ENCODE measurements at regions not wholly inside any gene's neighbourhood (a gene's known extent, or its start where the extent isn't known, plus 50 kb on each side); places are given as distances from the start of the nearest gene placed in this dataset.

GRCh38 chr18:77906103-77906892 lies 656.6 kb downstream of the GALR1 start:
- H3K4me3 ChIP-seq (replicated peaks; ENCODE audit: low read depth, low read length), result no peak overlapping the region
- TF ChIP-seq CTCF (IDR thresholded peaks at IDR 0.05; ENCODE audit: low read length, missing control alignments), result no peak
- no peak for DNase-seq (ENCODE audit: low read depth)

DNA sequence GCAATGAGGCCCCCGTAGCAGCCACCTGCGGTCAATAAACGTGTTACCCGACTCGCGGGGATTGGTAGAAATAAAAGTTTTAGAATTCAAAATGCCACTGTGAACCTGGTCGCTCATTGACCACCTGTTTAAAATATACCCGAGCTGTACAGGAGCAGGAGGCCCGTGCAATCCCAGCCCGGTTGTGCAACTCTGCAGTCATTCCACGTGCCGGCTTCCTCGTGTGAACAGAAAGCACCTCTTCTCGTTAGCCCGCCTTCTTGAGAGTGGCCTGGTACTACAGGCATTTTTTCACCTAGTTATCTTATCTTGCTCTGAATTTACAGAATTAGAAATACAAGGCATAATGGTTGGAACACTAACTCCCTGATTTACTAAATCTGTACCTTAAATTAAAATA lies 660.7 kb downstream of the GALR1 start:
- DNase-seq (ENCODE audit: low read depth), result no peak
- H3K4me3 ChIP-seq (replicated peaks; ENCODE audit: low read depth, low read length), result no peak overlapping the region
- TF ChIP-seq CTCF (IDR thresholded peaks at IDR 0.05; ENCODE audit: low read length, missing control alignments), result no peak

DNA sequence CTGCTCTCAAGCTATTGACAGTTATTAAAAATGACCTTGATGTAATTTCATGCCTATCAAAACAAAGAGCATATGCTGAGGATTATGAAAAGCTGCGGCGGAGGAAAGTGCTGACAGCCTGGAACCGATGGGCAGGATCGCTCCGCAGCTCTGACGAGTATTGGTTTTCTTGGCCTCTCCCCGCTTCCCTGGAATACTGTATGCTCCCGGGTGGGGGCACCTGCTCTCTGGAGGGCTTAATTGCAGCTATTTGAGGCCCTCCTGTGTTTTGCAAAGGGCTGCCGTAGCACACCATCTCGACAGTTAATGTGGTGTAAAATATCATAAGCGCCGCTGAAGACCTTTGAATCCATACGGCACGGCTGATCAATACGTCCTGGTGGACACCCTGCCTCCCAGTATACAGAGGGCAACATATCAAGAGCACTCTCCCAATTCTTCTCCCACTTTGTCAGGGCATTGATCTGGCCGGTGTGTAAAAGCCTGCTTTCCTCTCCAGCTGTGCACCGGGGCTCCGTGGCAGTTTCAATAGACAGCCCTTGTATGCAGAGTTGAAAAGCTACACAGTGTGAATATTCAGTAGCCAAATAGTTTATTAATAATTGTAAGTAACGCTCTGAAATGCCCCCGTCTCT lies 662.4 kb downstream of the GALR1 start:
- no peak for DNase-seq (ENCODE audit: low read depth)
- H3K4me3 ChIP-seq (replicated peaks; ENCODE audit: low read depth, low read length), result no peak overlapping the region
- TF ChIP-seq CTCF (IDR thresholded peaks at IDR 0.05; ENCODE audit: low read length, missing control alignments), result no peak

- no peak for TF ChIP-seq CTCF (IDR thresholded peaks at IDR 0.05; ENCODE audit: low read length, missing control alignments)
- DNase-seq (ENCODE audit: low read depth), result no peak
- no peak overlapping the region for H3K4me3 ChIP-seq (replicated peaks; ENCODE audit: low read depth, low read length)
Observed at GRCh38 chr18:77918730-77919129, 669.1 kb downstream of the GALR1 start.

DNA sequence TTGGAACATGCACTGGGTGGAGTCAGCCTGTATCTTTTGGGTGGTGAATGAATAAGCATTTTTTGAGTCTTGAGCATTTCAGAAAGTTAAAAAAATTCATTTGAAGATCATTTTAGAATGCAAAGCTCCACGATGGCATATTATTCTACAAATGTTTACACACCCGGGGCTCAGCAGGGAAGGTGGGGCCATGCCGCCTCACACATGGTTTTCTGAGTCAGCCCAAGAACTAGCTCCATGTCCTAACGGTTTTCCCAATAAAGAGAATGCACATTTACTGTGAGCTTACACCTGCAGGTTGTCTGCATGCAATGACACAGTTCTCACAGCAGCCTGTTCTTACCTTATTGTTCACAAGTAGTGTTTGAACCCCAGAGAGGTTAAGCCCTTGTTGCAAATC lies 670.3 kb downstream of the GALR1 start:
- no peak for TF ChIP-seq CTCF (IDR thresholded peaks at IDR 0.05; ENCODE audit: low read length, missing control alignments)
- DNase-seq (ENCODE audit: low read depth), result no peak
- no peak overlapping the region for H3K4me3 ChIP-seq (replicated peaks; ENCODE audit: low read depth, low read length)

- DNase-seq (ENCODE audit: low read depth), result no peak
- no peak overlapping the region for H3K4me3 ChIP-seq (replicated peaks; ENCODE audit: low read depth, low read length)
- TF ChIP-seq CTCF (IDR thresholded peaks at IDR 0.05; ENCODE audit: low read length, missing control alignments), result no peak
Observed at GRCh38 chr18:77935342-77935741, 685.7 kb downstream of the GALR1 start.

Measured in fibroblast of pulmonary artery (primary cell).